Transverse colon (tissue), 4 donors: ENCODE measurements at regions not wholly inside any gene's neighbourhood (a gene's known extent, or its start where the extent isn't known, plus 50 kb on each side); places are given as distances from the start of the nearest gene placed in this dataset.

Experiments
- DNase-seq: peaks from one replicate; pipeline ENCODE4 v3.0.0-alpha.2; 2019
- H3K27ac ChIP-seq, 4 donors: fragments of 200-600 bp; sonication (generic); 2 replicates each; pipeline ENCODE4 v1.5.1; 2016 to 2018; ENCODE audit warnings: inconsistent platforms in 4 of 4
- H3K27me3 ChIP-seq: fragments of 200-600 bp; sonication (generic); 2 replicates; pipeline ENCODE4 v1.5.1; 2017; ENCODE audit warnings: inconsistent platforms
- H3K36me3 ChIP-seq, 4 donors: fragments of 200-600 bp; sonication (generic); 2 replicates each; pipeline ENCODE4 v1.5.1; 2017 to 2019; ENCODE audit warnings: inconsistent platforms in 4 of 4
- H3K4me1 ChIP-seq, 4 donors: fragments of 200-600 bp; sonication (generic); 2 replicates each; pipeline ENCODE4 v1.5.1; 2017 to 2020; ENCODE audit warnings: inconsistent platforms in 4 of 4
- H3K4me3 ChIP-seq, 4 donors: fragments of 200-600 bp; sonication (generic); 1 replicate in 1 of 4; 2 replicates in 3 of 4; pipeline versions ENCODE4 v1.5.1 to v1.6.1; 2017 to 2019; ENCODE audit warnings: inconsistent platforms in 4 of 4
- H3K9me3 ChIP-seq, 2 donors: fragments of 200-600 bp; sonication (generic); 2 replicates each; pipeline ENCODE4 v1.5.1; 2017 to 2019; ENCODE audit warnings: inconsistent platforms in 2 of 2
- CTCF ChIP-seq, 5 experiments: fragments of 200-600 bp in 3 of 5; fragments of 450-650 bp in 2 of 5; sonication (generic) in 3 of 5; IDR thresholded peaks; 1 replicate in 2 of 5; 2 replicates in 3 of 5; pipeline ENCODE4 v1.5.1; 2016 to 2017; ENCODE audit warnings: antibody characterized with exemption in 5 of 5, inconsistent platforms in 3 of 5, mild to moderate bottlenecking in 2 of 5, moderate library complexity in 1 of 5
- EP300 ChIP-seq: sonication (generic); formaldehyde crosslinking; IDR thresholded peaks from one replicate; pipeline ENCODE4 v1.6.1; 2017; ENCODE audit warnings: antibody characterized with exemption, low read depth
- POLR2A ChIP-seq: fragments of 450-650 bp; IDR thresholded peaks from one replicate; pipeline ENCODE4 v1.6.1; 2016; ENCODE audit warnings: antibody characterized with exemption, mild to moderate bottlenecking, moderate library complexity
- POLR2AphosphoS5 ChIP-seq, 3 donors: sonication (generic); formaldehyde crosslinking; IDR thresholded peaks; one replicate each; pipeline ENCODE4 v1.6.1; 2016; ENCODE audit warnings: antibody characterized with exemption in 3 of 3
- WGBS, 2 donors: methylation state at CpG; one replicate each; pipeline ENCODE4 v1.1.5; 2018; ENCODE audit warnings: low coverage in 1 of 2; 5-methylcytosine and 5-hydroxymethylcytosine counted together
- in situ Hi-C, 4 donors: fragments of 200-750 bp; cut with MboI; loops; one replicate each; pipeline versions ENCODE4 v1.15.0 to v1.15.1; 2017; ENCODE audit warnings: low sequenced_read_pairs in 3 of 4, low pct_ligation_motif_present in 1 of 4, low pct_unique_long_range_greater_than_20kb in 1 of 4
- intact Hi-C: fragments of 100-400 bp; cut with DNase I; formaldehyde crosslinking; loops from one replicate; pipeline ENCODE4 v1.15.1; 2023; ENCODE audit warnings: low total_unique reads

GRCh38 chr12:107326237-107326636 is 232.9 kb upstream of the CRY1 start:
- in situ Hi-C loops: no loop called here
- Histone ChIP-seq H3K4me1 (peaks cover 0 to 5% (median 1%) of the 10 kb centered on the region in 4 donors), H3K27me3 (peaks cover 30% of the 10 kb centered on the region), H3K4me3 (no peak overlapping the region), H3K36me3 (no peaks in the 10 kb centered on the region), H3K9me3 (no peaks in the 10 kb centered on the region), H3K27ac (no peak overlapping the region)
- TF ChIP-seq POLR2A (no peak), CTCF (IDR thresholded peaks at IDR 0.05) (no peak), EP300 (no peak), POLR2AphosphoS5 (IDR thresholded peaks at IDR 0.05) (no peak)
- WGBS, 2 donors: 31 to 54% methylated on average over 2 of the region's 2 CpGs
- intact Hi-C loops: no loop called here
- no peak for DNase-seq

- 62 to 76% methylated on average over 5 of the region's 5 CpGs for WGBS, 2 donors
- Histone ChIP-seq H3K27ac (no peak overlapping the region), H3K27me3 (peaks cover 15% of the 10 kb centered on the region), H3K9me3 (no peaks in the 10 kb centered on the region), H3K4me3 (no peak overlapping the region), H3K4me1 (no peaks in the 10 kb centered on the region), H3K36me3 (no peaks in the 10 kb centered on the region)
- DNase-seq: no peak
- intact Hi-C loops (no loop called here), in situ Hi-C loops (no loop called here)
- no peak for TF ChIP-seq CTCF (IDR thresholded peaks at IDR 0.05)
Observed at GRCh38 chr12:107327651-107328182, 234.4 kb upstream of the CRY1 start.

- TF ChIP-seq EP300 (no peak), POLR2A (no peak), POLR2AphosphoS5 (IDR thresholded peaks at IDR 0.05) (no peak), CTCF (IDR thresholded peaks at IDR 0.05) (no peak)
- in situ Hi-C loops (no loop called here), intact Hi-C loops (no loop called here)
- DNase-seq: no peak
- peaks cover 7% of the 10 kb centered on the region for H3K27me3 ChIP-seq
- no peaks in the 10 kb centered on the region for H3K36me3 ChIP-seq
- no peak overlapping the region for H3K4me3 ChIP-seq
- whole genome bisulfite sequencing, 2 donors: 57 to 88% methylated on average over 5 to 11 of the region's 11 CpGs
- H3K9me3 ChIP-seq: no peaks in the 10 kb centered on the region
- H3K4me1 ChIP-seq: no peaks in the 10 kb centered on the region
- no peak overlapping the region for H3K27ac ChIP-seq
Observed at GRCh38 chr12:107328442-107329133, 235.2 kb upstream of the CRY1 start.

GRCh38 chr12:107329569-107330324 is 236.4 kb upstream of the CRY1 start:
- H3K9me3 ChIP-seq: no peaks in the 10 kb centered on the region
- no peaks in the 10 kb centered on the region for H3K36me3 ChIP-seq
- no peaks in the 10 kb centered on the region for H3K27me3 ChIP-seq
- in situ Hi-C loops: no loop called here
- no peak for DNase-seq
- H3K27ac ChIP-seq: no peak overlapping the region
- intact Hi-C loops: no loop called here
- no peak overlapping the region for H3K4me3 ChIP-seq
- WGBS, 2 donors: 88% methylated on average over 1 of the region's 1 CpG
- no peaks in the 10 kb centered on the region for H3K4me1 ChIP-seq
- no peak for TF ChIP-seq POLR2A
